Adrenal gland (tissue), 9 donors: ENCODE measurements at regions not wholly inside any gene's neighbourhood (a gene's known extent, or its start where the extent isn't known, plus 50 kb on each side); places are given as distances from the start of the nearest gene placed in this dataset.
A peak's percentile ranks its signal among the peaks of the same experiment; 100 is the strongest.

ENCODE experiments used
- DNase-seq, 7 donors: peaks; one replicate each; pipeline ENCODE4 v3.0.0-alpha.2; 2019 to 2020
- H3K27ac ChIP-seq, 5 donors: fragments of 200-600 bp; sonication (generic) in 4 of 5; 1 replicate in 3 of 5; 2 replicates in 2 of 5; pipeline versions ENCODE4 v1.5.1 to v1.8.0; 2016 to 2020; ENCODE audit warnings: mild to moderate bottlenecking in 1 of 5
- H3K27me3 ChIP-seq: fragments of 200-600 bp; 2 replicates; pipeline ENCODE4 v1.8.0; 2021
- H3K36me3 ChIP-seq, 2 donors: fragments of 200-600 bp; replicated peaks in 1 of 2; 1 replicate in 1 of 2; 2 replicates in 1 of 2; pipeline versions ENCODE4 v1.5.1 to v1.8.0; 2018 to 2022
- H3K4me1 ChIP-seq, 2 donors: fragments of 200-600 bp; replicated peaks in 1 of 2; 1 replicate in 1 of 2; 2 replicates in 1 of 2; pipeline versions ENCODE4 v1.5.1 to v1.8.0; 2018 to 2021
- H3K4me3 ChIP-seq, 4 donors: fragments of 200-600 bp; sonication (generic) in 3 of 4; one replicate each; pipeline ENCODE4 v1.5.1; 2016 to 2018
- H3K9me3 ChIP-seq, 3 donors: fragments of 200-600 bp; sonication (generic) in 1 of 3; replicated peaks in 1 of 3; 1 replicate in 2 of 3; 2 replicates in 1 of 3; pipeline versions ENCODE4 v1.5.1 to v1.8.0; 2016 to 2021
- POLR2A ChIP-seq, 2 donors: fragments of 450-650 bp; IDR thresholded peaks; one replicate each; pipeline ENCODE4 v1.6.1; 2017; ENCODE audit warnings: antibody characterized with exemption in 2 of 2, mild to moderate bottlenecking in 2 of 2, moderate library complexity in 1 of 2
- WGBS, 4 donors: extraction: QIAGEN DNeasy Blood & Tissue Kit in 2 of 4; methylation state at CpG; one replicate each; pipeline versions ENCODE4 v1.1.5 to v1.1.7; 2013 to 2017; 5-methylcytosine and 5-hydroxymethylcytosine counted together
- intact Hi-C, 2 donors: fragments of 100-400 bp; cut with DNase I; formaldehyde crosslinking; loops; one replicate each; pipeline versions ENCODE4 v1.14.1 to v1.15.0; 2022 to 2023
- TF ChIP-seq, protein P1 (sequence below), 6 experiments: fragments of 450-650 bp in 4 of 6; fragments of 200-600 bp in 2 of 6; sonication (generic) in 1 of 6; IDR thresholded peaks; 1 replicate in 5 of 6; 2 replicates in 1 of 6; pipeline versions ENCODE4 v1.5.1 to v1.8.0; 2016 to 2021; ENCODE audit warnings: antibody characterized with exemption in 6 of 6, mild to moderate bottlenecking in 2 of 6, moderate library complexity in 1 of 6
- donor health status: healthy with polysubstance abuse.
- donor health status: Bipolar disorder and iron deficiency.
- donor health status: DM: yes; HTN: yes; CAD: no.
- donor health status: DM: no; HTN: no; CAD: no.
- donor health status: DM: no; HTN: no; CAD: no.

DNA sequence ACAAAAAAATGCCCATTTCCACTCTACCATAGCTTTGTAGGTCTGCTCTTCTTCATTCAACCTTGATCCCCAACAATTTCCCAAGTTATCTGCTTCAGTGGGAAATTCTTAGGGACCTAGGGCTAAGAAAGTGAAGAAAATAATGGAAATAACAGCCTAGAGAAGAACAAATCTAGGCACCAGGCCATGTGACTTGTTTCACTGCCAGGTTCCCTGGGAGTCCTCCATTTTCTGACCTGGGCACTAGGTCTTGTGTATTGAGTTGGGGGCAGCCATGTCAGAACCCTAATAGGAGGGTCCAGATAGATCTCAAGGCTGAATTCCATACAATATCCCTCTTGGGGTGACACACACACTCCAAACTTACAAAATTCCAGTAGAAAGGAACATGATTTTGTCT, 194.6 kb upstream of the STK26 start:
- no peak overlapping the region for H3K27ac ChIP-seq
- H3K36me3 ChIP-seq = no peaks in the 10 kb centered on the region
- H3K4me3 ChIP-seq = no peak overlapping the region
- H3K4me1 ChIP-seq = no peaks in the 10 kb centered on the region
- H3K9me3 ChIP-seq = no peaks in the 10 kb centered on the region
- no peak for DNase-seq
- no peak for TF ChIP-seq POLR2A (IDR thresholded peaks at IDR 0.05)
- TF ChIP-seq, protein P1, sequence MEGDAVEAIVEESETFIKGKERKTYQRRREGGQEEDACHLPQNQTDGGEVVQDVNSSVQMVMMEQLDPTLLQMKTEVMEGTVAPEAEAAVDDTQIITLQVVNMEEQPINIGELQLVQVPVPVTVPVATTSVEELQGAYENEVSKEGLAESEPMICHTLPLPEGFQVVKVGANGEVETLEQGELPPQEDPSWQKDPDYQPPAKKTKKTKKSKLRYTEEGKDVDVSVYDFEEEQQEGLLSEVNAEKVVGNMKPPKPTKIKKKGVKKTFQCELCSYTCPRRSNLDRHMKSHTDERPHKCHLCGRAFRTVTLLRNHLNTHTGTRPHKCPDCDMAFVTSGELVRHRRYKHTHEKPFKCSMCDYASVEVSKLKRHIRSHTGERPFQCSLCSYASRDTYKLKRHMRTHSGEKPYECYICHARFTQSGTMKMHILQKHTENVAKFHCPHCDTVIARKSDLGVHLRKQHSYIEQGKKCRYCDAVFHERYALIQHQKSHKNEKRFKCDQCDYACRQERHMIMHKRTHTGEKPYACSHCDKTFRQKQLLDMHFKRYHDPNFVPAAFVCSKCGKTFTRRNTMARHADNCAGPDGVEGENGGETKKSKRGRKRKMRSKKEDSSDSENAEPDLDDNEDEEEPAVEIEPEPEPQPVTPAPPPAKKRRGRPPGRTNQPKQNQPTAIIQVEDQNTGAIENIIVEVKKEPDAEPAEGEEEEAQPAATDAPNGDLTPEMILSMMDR (IDR thresholded peaks at IDR 0.05) = no peak
- intact Hi-C loops = no loop called here
- peaks cover 2% of the 10 kb centered on the region for H3K27me3 ChIP-seq

DNA sequence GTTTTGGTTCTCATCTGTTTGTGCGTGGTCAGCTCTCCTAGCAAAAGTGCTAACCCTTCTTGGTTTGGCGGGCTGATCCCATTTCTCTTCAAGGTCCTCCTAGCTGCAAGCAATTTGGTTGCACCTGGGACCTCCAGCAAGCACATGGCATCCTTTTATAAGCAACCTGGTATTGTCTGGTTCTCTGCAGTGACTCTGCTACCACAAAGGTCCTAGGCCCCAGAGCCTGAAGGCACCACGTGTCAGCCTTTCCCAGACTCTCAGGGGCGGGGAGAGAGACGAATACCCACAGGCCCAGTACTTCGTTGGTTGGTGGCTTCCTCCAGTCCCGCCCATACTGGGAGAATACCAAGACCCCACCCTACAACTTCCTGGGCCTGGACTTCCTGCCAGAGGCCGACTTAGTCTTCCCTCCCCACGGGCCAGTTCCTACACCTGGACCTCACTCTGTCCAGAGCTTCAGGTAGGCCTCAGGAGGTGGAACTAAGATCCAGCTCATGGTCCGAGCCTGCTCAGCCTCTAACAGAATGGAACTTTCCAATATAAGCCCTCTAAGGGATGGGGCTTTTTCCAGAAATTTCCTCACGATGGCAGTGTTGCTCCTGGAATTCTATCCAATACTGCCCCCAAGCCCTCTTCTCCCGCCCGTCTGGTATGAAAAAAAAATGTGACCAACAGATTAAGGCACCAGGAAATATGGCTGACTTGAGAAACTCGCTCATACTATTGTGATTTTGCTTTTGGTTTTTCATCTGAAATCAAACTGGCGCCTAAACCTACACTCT, 192.5 kb upstream of the STK26 start:
- peak overlapping the region in 1 of 5 donors; percentile 59 for H3K27ac ChIP-seq
- TF ChIP-seq POLR2A (IDR thresholded peaks at IDR 0.05) = no peak
- TF ChIP-seq, protein P1 (IDR thresholded peaks at IDR 0.05) = peak in 5 of 6 experiments; percentile 38 to 76 (median 42)
- no peaks in the 10 kb centered on the region for H3K36me3 ChIP-seq
- peak; percentile 40 to 82 (median 72) for DNase-seq
- H3K27me3 ChIP-seq = peaks cover 13% of the 10 kb centered on the region
- WGBS, 4 donors = 39 to 51% (median 44%) methylated on average over 9 to 15 of the region's 15 CpGs
- no peaks in the 10 kb centered on the region for H3K9me3 ChIP-seq
- intact Hi-C loops = no loop called here
- no peaks in the 10 kb centered on the region for H3K4me1 ChIP-seq
- H3K4me3 ChIP-seq = peak overlapping the region in 1 of 4 donors; percentile 39

DNA sequence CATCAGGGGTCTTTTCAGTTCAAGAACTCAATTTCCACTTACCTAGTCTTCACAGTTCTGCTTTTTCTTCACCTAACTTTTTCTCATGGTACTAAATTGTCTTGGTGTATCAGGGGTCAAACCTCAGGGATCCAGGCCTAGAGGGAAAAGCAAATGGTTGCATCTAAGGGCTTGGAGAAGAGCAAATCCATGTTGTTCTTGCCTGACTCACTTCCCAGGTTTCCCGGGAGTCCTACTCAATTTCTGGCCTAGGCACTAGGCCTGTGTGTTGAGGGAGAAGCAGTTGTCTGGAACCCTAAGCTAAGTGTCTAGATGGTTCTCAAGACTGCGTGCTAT, 191.9 kb upstream of the STK26 start:
- WGBS, 4 donors = 60 to 90% (median 74%) methylated on average over 2 of the region's 2 CpGs
- H3K27me3 ChIP-seq = peaks cover 13% of the 10 kb centered on the region
- no peaks in the 10 kb centered on the region for H3K36me3 ChIP-seq
- no peaks in the 10 kb centered on the region for H3K9me3 ChIP-seq
- H3K27ac ChIP-seq = peak overlapping the region in 1 of 5 donors; percentile 59
- no peak for DNase-seq
- intact Hi-C loops = no loop called here
- no peaks in the 10 kb centered on the region for H3K4me1 ChIP-seq
- no peak for TF ChIP-seq POLR2A (IDR thresholded peaks at IDR 0.05)
- peak overlapping the region in 1 of 4 donors; percentile 39 for H3K4me3 ChIP-seq

DNA sequence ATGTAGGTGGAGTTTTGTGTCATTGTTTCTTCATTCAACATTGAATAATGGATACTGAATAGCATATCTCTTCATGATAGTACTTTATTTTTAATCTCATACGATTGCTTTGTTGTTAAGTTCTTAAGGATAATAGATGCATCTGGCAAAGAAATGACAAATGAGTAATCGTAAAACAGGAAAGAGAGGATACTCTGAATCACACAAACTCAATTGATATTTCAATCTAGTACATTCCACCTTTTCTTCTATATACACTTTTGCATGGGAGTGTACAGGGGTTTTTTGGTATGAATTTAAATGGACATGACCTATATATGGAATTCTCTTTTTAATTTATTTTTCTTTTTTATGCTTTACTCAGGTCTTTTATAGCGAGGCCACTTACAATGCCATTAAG, 186.9 kb upstream of the STK26 start:
- no peak overlapping the region for H3K27ac ChIP-seq
- H3K4me3 ChIP-seq = no peak overlapping the region
- intact Hi-C loops = no loop called here
- H3K4me1 ChIP-seq = no peaks in the 10 kb centered on the region
- H3K9me3 ChIP-seq = no peaks in the 10 kb centered on the region
- no peak for DNase-seq
- TF ChIP-seq POLR2A (IDR thresholded peaks at IDR 0.05) = no peak
- TF ChIP-seq, protein P1 (IDR thresholded peaks at IDR 0.05) = no peak
- H3K36me3 ChIP-seq = no peaks in the 10 kb centered on the region
- H3K27me3 ChIP-seq = peaks cover 20% of the 10 kb centered on the region
- WGBS, 4 donors = 45 to 54% (median 52%) methylated on average over 3 of the region's 3 CpGs

DNA sequence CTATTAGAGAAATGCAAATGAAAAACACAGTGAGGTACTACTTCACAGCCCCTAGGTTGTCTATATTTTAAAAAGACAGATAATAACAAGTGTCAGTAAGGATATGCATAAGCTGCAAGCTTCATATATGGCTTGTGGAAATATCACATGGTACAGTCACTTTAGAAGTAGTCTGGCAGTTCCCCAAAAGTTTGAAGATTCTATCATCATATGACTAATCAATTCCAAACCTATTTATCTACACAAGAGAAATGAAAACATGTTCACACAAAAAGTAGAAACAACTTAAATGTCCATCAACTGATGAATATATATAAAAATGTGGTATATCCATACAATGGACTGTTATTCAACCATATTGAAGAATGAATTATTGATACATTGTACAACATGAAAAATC, 185.8 kb upstream of the STK26 start:
- peaks cover 28% of the 10 kb centered on the region for H3K27me3 ChIP-seq

More for the DNA sequence above, 185.8 kb upstream of the STK26 start:
- no peak for TF ChIP-seq POLR2A (IDR thresholded peaks at IDR 0.05)
- TF ChIP-seq, protein P1 (IDR thresholded peaks at IDR 0.05) = no peak
- Histone ChIP-seq H3K4me1 (no peaks in the 10 kb centered on the region), H3K9me3 (no peaks in the 10 kb centered on the region), H3K4me3 (no peak overlapping the region), H3K36me3 (no peaks in the 10 kb centered on the region), H3K27ac (no peak overlapping the region)
- intact Hi-C loops = no loop called here
- DNase-seq = no peak
